Ovary (tissue), 7 donors: ENCODE measurements at regions not wholly inside any gene's neighbourhood (a gene's known extent, or its start where the extent isn't known, plus 50 kb on each side); places are given as distances from the start of the nearest gene placed in this dataset.

ENCODE experiments used
- DNase-seq, 5 donors: peaks; one replicate each; pipeline ENCODE4 v3.0.0-alpha.2; 2019 to 2020
- H3K27ac ChIP-seq, 2 donors: fragments of 200-600 bp; one replicate each; pipeline versions ENCODE4 v1.5.1 to v1.8.0; 2019 to 2022
- H3K27me3 ChIP-seq: fragments of 200-600 bp; one replicate; pipeline ENCODE4 v1.8.0; 2022
- H3K36me3 ChIP-seq: fragments of 200-600 bp; sonication (generic); one replicate; pipeline ENCODE4 v1.5.1; 2019
- H3K4me1 ChIP-seq: one replicate; pipeline ENCODE4 v1.8.1; 2013; ENCODE audit warnings: mild to moderate bottlenecking, moderate library complexity; ENCODE audit not compliant: insufficient read depth
- H3K4me3 ChIP-seq: fragments of 200-600 bp; sonication (generic); one replicate; pipeline ENCODE4 v1.5.1; 2017
- H3K9me3 ChIP-seq, 2 donors: fragments of 200-600 bp in 1 of 2; sonication (generic) in 1 of 2; one replicate each; pipeline versions ENCODE4 v1.5.1 to v1.8.1; 2013 to 2019; ENCODE audit warnings: mild to moderate bottlenecking in 1 of 2, moderate library complexity in 1 of 2
- CTCF ChIP-seq, 3 donors: fragments of 450-650 bp in 2 of 3; fragments of 200-600 bp in 1 of 3; IDR thresholded peaks; one replicate each; pipeline versions ENCODE4 v1.5.1 to v1.8.0; 2016 to 2022; ENCODE audit warnings: antibody characterized with exemption in 3 of 3, mild to moderate bottlenecking in 1 of 3
- EP300 ChIP-seq: sonication (generic); formaldehyde crosslinking; IDR thresholded peaks from one replicate; pipeline ENCODE4 v1.6.1; 2017; ENCODE audit warnings: antibody characterized with exemption
- POLR2A ChIP-seq: fragments of 450-650 bp; IDR thresholded peaks from one replicate; pipeline ENCODE4 v1.6.1; 2017; ENCODE audit warnings: antibody characterized with exemption, mild to moderate bottlenecking, moderate library complexity
- WGBS, 3 donors: extraction: QIAGEN DNeasy Blood & Tissue Kit in 1 of 3; methylation state at CpG; one replicate each; pipeline versions ENCODE4 v1.1.5 to v1.1.7; 2013 to 2017; 5-methylcytosine and 5-hydroxymethylcytosine counted together
- intact Hi-C, 4 donors: fragments of 100-400 bp; cut with DNase I; formaldehyde crosslinking; loops; one replicate each; pipeline versions ENCODE4 v1.11.0 to v1.15.1; 2022 to 2023
- donor health status: DM: no; HTN: no; CAD: no; lungs with moderate emphysema.
- donor health status: DM: no; HTN: no; CAD: no.
- donor health status: Bipolar disorder and iron deficiency.
- donor health status: DM: no; HTN: no; CAD: no.
- donor health status: DM: yes; HTN: yes; CAD: no.

DNA sequence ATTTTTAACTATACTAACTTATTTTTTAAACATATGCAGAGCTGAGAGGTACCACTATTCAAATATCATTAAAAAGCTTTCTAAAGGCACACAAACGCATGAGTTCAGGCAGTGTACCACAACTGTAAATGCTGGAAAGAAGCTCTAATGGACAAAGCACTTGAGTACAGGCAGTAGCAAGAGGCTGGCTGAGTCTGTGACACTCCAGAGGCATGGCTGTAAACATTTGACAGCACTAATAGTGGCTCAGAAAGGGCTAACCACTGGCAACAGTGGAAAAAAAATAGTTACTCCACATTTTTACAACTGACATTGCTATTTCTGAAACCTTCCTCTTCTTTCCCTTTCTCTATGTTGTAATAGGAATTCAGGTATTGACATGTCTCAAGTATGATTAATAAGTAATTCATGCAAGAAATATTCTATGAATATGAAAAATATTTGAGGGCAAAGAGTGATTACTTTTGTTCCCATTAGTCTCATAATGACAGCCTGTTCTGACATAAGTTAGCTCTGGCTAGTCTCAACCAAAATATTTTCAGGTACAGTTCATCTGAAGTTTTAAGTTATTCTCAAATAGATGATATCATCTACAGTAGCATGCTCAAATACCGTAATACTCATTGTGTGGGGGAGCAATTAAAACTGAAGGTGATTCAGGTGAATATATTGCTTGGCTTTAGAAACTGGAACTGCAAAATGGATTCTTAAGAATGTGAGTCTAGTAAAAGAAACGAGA lies 324.0 kb upstream of the POT1 start:
- no peaks in the 10 kb centered on the region for H3K27me3 ChIP-seq
- DNase-seq = no peak
- H3K9me3 ChIP-seq = no peaks in the 10 kb centered on the region
- 58 to 75% (median 62%) methylated on average over 3 of the region's 3 CpGs for WGBS, 3 donors
- H3K4me3 ChIP-seq = no peak overlapping the region
- intact Hi-C loops = no loop called here
- no peak for TF ChIP-seq EP300
- no peak for TF ChIP-seq POLR2A
- TF ChIP-seq CTCF (IDR thresholded peaks at IDR 0.05) = no peak
- no peak overlapping the region for H3K27ac ChIP-seq
- no peaks in the 10 kb centered on the region for H3K4me1 ChIP-seq
- H3K36me3 ChIP-seq = no peaks in the 10 kb centered on the region

DNA sequence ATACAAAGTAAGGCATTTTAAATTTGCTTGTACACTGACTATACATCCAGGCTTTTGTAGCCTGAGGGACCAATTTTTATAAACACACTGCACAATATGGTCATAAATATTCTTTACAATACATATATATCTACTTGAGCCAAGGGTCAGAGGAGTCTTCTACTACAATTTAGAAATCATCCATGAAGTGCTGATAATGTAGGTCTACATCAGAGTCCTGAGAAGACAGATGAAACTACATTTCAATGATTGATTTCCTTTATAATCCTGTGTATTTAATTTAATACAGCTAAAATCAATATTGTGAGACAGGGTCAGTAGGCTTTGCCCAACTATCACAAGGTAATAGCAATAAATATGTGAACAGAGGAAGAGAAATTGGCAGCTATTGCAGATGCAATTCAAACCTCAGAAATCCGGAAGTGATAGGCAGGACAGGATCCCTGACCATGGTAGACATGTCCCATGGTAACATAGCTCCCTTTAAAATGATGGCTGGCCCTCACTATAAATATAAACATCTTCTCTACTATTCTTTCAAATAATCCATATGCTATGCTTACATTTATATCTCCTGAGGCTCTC lies 318.0 kb upstream of the POT1 start:
- H3K27me3 ChIP-seq = no peaks in the 10 kb centered on the region
- H3K36me3 ChIP-seq = no peaks in the 10 kb centered on the region
- intact Hi-C loops = no loop called here
- H3K27ac ChIP-seq = no peak overlapping the region
- H3K9me3 ChIP-seq = no peaks in the 10 kb centered on the region
- no peak for TF ChIP-seq POLR2A
- no peak for TF ChIP-seq CTCF (IDR thresholded peaks at IDR 0.05)
- TF ChIP-seq EP300 = no peak
- 74 to 89% (median 76%) methylated on average over 1 of the region's 1 CpG for WGBS, 3 donors
- no peak for DNase-seq
- H3K4me3 ChIP-seq = no peak overlapping the region
- no peaks in the 10 kb centered on the region for H3K4me1 ChIP-seq

DNA sequence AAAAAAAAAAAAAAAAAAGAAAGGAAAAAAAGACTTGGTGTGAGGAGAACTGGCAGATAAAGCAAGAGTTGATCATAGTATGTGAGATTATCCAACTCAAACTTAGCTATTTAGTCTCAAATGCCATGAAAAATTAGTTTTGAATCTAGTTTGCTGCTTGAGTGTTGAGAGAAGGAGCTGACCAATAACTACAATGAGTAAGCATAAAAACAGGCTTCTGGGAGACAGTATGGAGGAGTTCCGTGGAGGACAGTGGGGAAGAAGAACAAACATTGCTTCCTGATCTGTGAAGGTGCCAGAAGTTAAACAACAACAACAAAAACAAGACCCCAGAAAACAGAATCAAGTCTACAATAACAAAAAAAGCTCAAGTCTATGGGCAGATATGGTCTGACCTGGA lies 317.1 kb upstream of the POT1 start:
- DNase-seq = no peak
- no peaks in the 10 kb centered on the region for H3K27me3 ChIP-seq
- no peak overlapping the region for H3K27ac ChIP-seq
- no peaks in the 10 kb centered on the region for H3K9me3 ChIP-seq
- WGBS, 3 donors = 51 to 67% (median 53%) methylated on average over 1 of the region's 1 CpG
- no peak for TF ChIP-seq POLR2A
- no peak for TF ChIP-seq EP300
- TF ChIP-seq CTCF (IDR thresholded peaks at IDR 0.05) = no peak
- H3K4me3 ChIP-seq = no peak overlapping the region
- no peaks in the 10 kb centered on the region for H3K36me3 ChIP-seq
- intact Hi-C loops = no loop called here
- H3K4me1 ChIP-seq = no peaks in the 10 kb centered on the region

DNA sequence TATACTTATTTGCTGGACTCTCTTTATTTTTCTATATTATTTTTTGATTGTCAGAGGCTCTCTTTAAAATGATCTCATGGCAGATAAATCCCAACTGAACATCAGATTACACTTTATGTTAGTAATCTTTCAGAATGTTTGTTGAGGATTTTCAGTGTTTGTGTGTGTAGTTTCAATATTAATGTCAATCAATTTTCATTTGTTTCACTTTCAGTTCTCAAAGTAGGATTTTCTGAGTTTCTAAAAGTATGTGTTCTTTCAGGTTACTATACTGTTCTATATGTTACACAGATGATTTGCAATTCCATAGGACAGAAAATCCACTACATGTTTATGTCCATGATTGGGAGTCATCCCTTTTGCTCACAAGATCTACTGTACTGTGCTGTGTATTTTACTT lies 311.9 kb upstream of the POT1 start:
- H3K4me1 ChIP-seq = no peaks in the 10 kb centered on the region
- DNase-seq = no peak
- intact Hi-C loops = no loop called here
- no peaks in the 10 kb centered on the region for H3K9me3 ChIP-seq
- no peaks in the 10 kb centered on the region for H3K36me3 ChIP-seq
- TF ChIP-seq CTCF (IDR thresholded peaks at IDR 0.05) = no peak
- no peak for TF ChIP-seq EP300
- no peaks in the 10 kb centered on the region for H3K27me3 ChIP-seq
- H3K27ac ChIP-seq = no peak overlapping the region
- H3K4me3 ChIP-seq = no peak overlapping the region
